GM18873 (cell line): ENCODE measurements at regions not wholly inside any gene's neighbourhood (a gene's known extent, or its start where the extent isn't known, plus 50 kb on each side); places are given as distances from the start of the nearest gene placed in this dataset.
"Not testable (repeated sequence)": the region's sequence is repeated elsewhere in the genome, so short reads cannot be mapped to it uniquely, and the experiment has no call there.

Source experiments
- ATAC-seq: cut with Tn5 transposase; IDR thresholded peaks from one replicate; pipeline ENCODE4 v1.9.1; 2021; ENCODE audit warnings: mild to moderate bottlenecking, moderate library complexity, moderate number of reproducible peaks; ENCODE audit not compliant: unreplicated experiment, low FRiP score

- ATAC-seq: no peak
Measured at GRCh38 chr5:15384581-15384980, 115.4 kb upstream of the FBXL7 start.

- ATAC-seq: no peak
Measured at GRCh38 chr5:15384176-15384575, 115.8 kb upstream of the FBXL7 start.

- no peak for ATAC-seq
Measured at GRCh38 chr5:15383469-15383868, 116.5 kb upstream of the FBXL7 start.

GRCh38 chr5:15383021-15383420, 117.0 kb upstream of the FBXL7 start:
- ATAC-seq: no peak

GRCh38 chr5:15377573-15378340, 122.2 kb upstream of the FBXL7 start:
- no peak for ATAC-seq

GRCh38 chr5:15376803-15377202, 123.2 kb upstream of the FBXL7 start:
- no peak for ATAC-seq

GRCh38 chr5:15376088-15376487, 123.9 kb upstream of the FBXL7 start:
- ATAC-seq: no peak

GRCh38 chr5:15375559-15375958, 124.4 kb upstream of the FBXL7 start:
- ATAC-seq: no peak

GRCh38 chr5:15374886-15375285, 125.1 kb upstream of the FBXL7 start:
- no peak for ATAC-seq

GRCh38 chr5:15373151-15373550, 126.8 kb upstream of the FBXL7 start:
- no peak for ATAC-seq

GRCh38 chr5:15371184-15371583, 128.8 kb upstream of the FBXL7 start:
- ATAC-seq: no peak

GRCh38 chr5:15368835-15369234, 131.1 kb upstream of the FBXL7 start:
- no peak for ATAC-seq

GRCh38 chr5:15367489-15367888, 132.5 kb upstream of the FBXL7 start:
- no peak for ATAC-seq

GRCh38 chr5:15366676-15367391, 133.1 kb upstream of the FBXL7 start:
- no peak for ATAC-seq

GRCh38 chr5:15365070-15365469, 134.9 kb upstream of the FBXL7 start:
- ATAC-seq: no peak

GRCh38 chr5:15363601-15364000, 136.4 kb upstream of the FBXL7 start:
- ATAC-seq: no peak

GRCh38 chr5:15357092-15357453, 142.9 kb upstream of the FBXL7 start:
- not testable (repeated sequence) for ATAC-seq

GRCh38 chr5:15356308-15357091, 143.5 kb upstream of the FBXL7 start:
- ATAC-seq: not testable (repeated sequence)

- no peak for ATAC-seq
Measured at GRCh38 chr5:15354021-15354420, 146.0 kb upstream of the FBXL7 start.

GRCh38 chr5:15353086-15353645, 146.8 kb upstream of the FBXL7 start:
- ATAC-seq: no peak

GRCh38 chr5:15350614-15351013, 149.4 kb upstream of the FBXL7 start:
- ATAC-seq: no peak
